K562 (cell line): ENCODE measurements at regions not wholly inside any gene's neighbourhood (a gene's known extent, or its start where the extent isn't known, plus 50 kb on each side); places are given as distances from the start of the nearest gene placed in this dataset.

Source experiments
- ATAC-seq: fragments of 200-7000 bp; cut with Tn5 transposase; 3 replicates; pipeline ENCODE4 v1.9.1; 2020; ENCODE audit warnings: moderate library complexity
- BruUV-seq: library from RNA; stranded (reverse); fragments of 400-500 nt; replicated peaks from 2 replicates; lab custom pipeline; 2021; lab: Mats Ljungman, UMichigan
- CTCF ChIA-PET: fragments of 300-600 bp; formaldehyde crosslinking; extraction: SDS; loops from one replicate; lab custom pipeline; 2021; ENCODE audit warnings: low intra/inter-chr PET ratio; lab: Yijun Ruan, JAX
- POLR2A ChIA-PET: fragments of 300-600, 350-650 bp; sonication (Branson Sonifier 250); formaldehyde crosslinking; extraction: SDS; loops from one replicate; lab custom pipeline; 2021; ENCODE audit warnings: antibody characterized with exemption, inconsistent platforms; lab: Yijun Ruan, JAX
- DNase-seq, 4 experiments: peaks; one replicate each; pipeline versions ENCODE4 v3.0.0 to v3.0.0-alpha.2; 2011 to 2018; ENCODE audit warnings: low spot score in 3 of 4, mixed read lengths in 3 of 4; ENCODE audit errors: extremely low read depth in 1 of 4
- FAIRE-seq: peaks from 2 replicates; lab custom pipeline; 2011; peaks lifted over from hg19 to GRCh38; lab: Jason Lieb, UNC
- H2AFZ ChIP-seq: 2 replicates; pipeline ENCODE4 v1.6.0; 2011; ENCODE audit warnings: low read depth, low read length, control low read depth, inconsistent platforms
- H3K27ac ChIP-seq: fragments of 200-600 bp; 3 replicates; pipeline ENCODE4 v1.8.0; 2011; ENCODE audit warnings: low read depth, mild to moderate bottlenecking, control low read depth, inconsistent platforms, low read length, moderate library complexity, mixed read lengths; ENCODE audit errors: extremely low read depth
- H3K27me3 ChIP-seq, 2 experiments: fragments of 300-600 bp in 1 of 2; 2 replicates in 1 of 2; 3 replicates in 1 of 2; pipeline versions ENCODE4 v1.6.0 to v1.8.0; 2011; ENCODE audit warnings: inconsistent platforms in 2 of 2, low read length in 2 of 2, mild to moderate bottlenecking in 1 of 2, mixed read lengths in 1 of 2, moderate library complexity in 1 of 2; ENCODE audit not compliant: control insufficient read depth in 2 of 2, insufficient read depth in 2 of 2
- H3K36me3 ChIP-seq: fragments of 300-600 bp; 3 replicates; pipeline ENCODE4 v1.8.0; 2011; ENCODE audit warnings: mild to moderate bottlenecking, low read length, inconsistent platforms; ENCODE audit not compliant: control insufficient read depth, insufficient read depth
- H3K4me1 ChIP-seq, 2 experiments: fragments of 200-600 bp in 1 of 2; replicated peaks in 1 of 2; 2 replicates in 1 of 2; 3 replicates in 1 of 2; pipeline versions ENCODE4 v1.5.1 to v1.8.0; 2011; ENCODE audit warnings: inconsistent platforms in 2 of 2, low read length in 2 of 2, mild to moderate bottlenecking in 1 of 2, mixed read lengths in 1 of 2, moderate library complexity in 1 of 2; ENCODE audit not compliant: control insufficient read depth in 2 of 2, insufficient read depth in 2 of 2
- H3K4me2 ChIP-seq: 2 replicates; pipeline ENCODE4 v1.6.1; 2011; ENCODE audit warnings: low read length, control low read depth, inconsistent platforms, mixed read lengths; ENCODE audit not compliant: insufficient read depth
- H3K4me3 ChIP-seq: fragments of 200-600 bp; sonication (generic), shearing (Covaris generic); 2 replicates; pipeline ENCODE4 v1.5.1; 2016; ENCODE audit warnings: control low read depth, inconsistent platforms
- H3K79me2 ChIP-seq: fragments of 200-600 bp; 3 replicates; pipeline ENCODE4 v1.8.0; 2011; ENCODE audit warnings: low read length, inconsistent platforms; ENCODE audit not compliant: control insufficient read depth, insufficient read depth
- H3K9ac ChIP-seq, 2 experiments: 2 replicates each; pipeline versions ENCODE4 v1.6.0 to v1.6.1; 2011; ENCODE audit warnings: low read depth in 2 of 2, low read length in 2 of 2, control low read depth in 1 of 2, inconsistent platforms in 1 of 2, mild to moderate bottlenecking in 1 of 2, mixed read lengths in 1 of 2; ENCODE audit not compliant: insufficient read depth in 1 of 2
- H3K9me1 ChIP-seq: one replicate; pipeline ENCODE4 v1.6.0; 2011; ENCODE audit warnings: inconsistent platforms, mild to moderate bottlenecking, low read length, moderate library complexity; ENCODE audit not compliant: control insufficient read depth, insufficient read depth
- H3K9me3 ChIP-seq: replicated peaks from 2 replicates; pipeline ENCODE4 v1.5.1; 2011; ENCODE audit warnings: low read depth, low read length, inconsistent platforms; ENCODE audit not compliant: control insufficient read depth, insufficient read depth
- H4K20me1 ChIP-seq: replicated peaks from 2 replicates; pipeline ENCODE4 v1.6.1; 2011; ENCODE audit warnings: low read length, inconsistent platforms, mixed read lengths; ENCODE audit not compliant: control insufficient read depth, insufficient read depth
- ARHGAP35 ChIP-seq: fragments of 450-650 bp; IDR thresholded peaks from 2 replicates; pipeline ENCODE4 v1.6.1; 2018; ENCODE audit not compliant: partially characterized antibody
- ATF2 ChIP-seq: sonication (generic); formaldehyde crosslinking; IDR thresholded peaks from 2 replicates; pipeline ENCODE4 v1.8.1; 2022; ENCODE audit warnings: missing genetic modification reagents
- NR1H2 ChIP-seq: sonication (generic); formaldehyde crosslinking; IDR thresholded peaks from 2 replicates; pipeline ENCODE4 v1.4.0; 2020; ENCODE audit warnings: mild to moderate bottlenecking, missing genetic modification reagents
- POLR2AphosphoS2 ChIP-seq: IDR thresholded peaks from 2 replicates; pipeline ENCODE4 v1.6.1; 2012; ENCODE audit warnings: low read length, improper control_type of control experiment
- SNRNP70 ChIP-seq: fragments of 200-400 bp; formaldehyde crosslinking; optimal IDR thresholded peaks from 2 replicates; pipeline ENCODE3; 2017; ENCODE audit warnings: low read depth, low read length
- ZC3H8 ChIP-seq: fragments of 450-650 bp; IDR thresholded peaks from 2 replicates; pipeline ENCODE4 v1.6.1; 2017
- ZKSCAN8 ChIP-seq: fragments of 200-800 bp; sonication (Bioruptor generic); IDR thresholded peaks from 2 replicates; pipeline ENCODE4 v1.6.1; 2016; ENCODE audit warnings: missing genetic modification characterization, missing compliant biosample characterization
- in situ Hi-C: fragments of 300-500 bp; cut with MboI; formaldehyde crosslinking; loops from 4 replicates; pipeline ENCODE4 v1.15.0; 2018; ENCODE audit warnings: inconsistent platforms, mixed read lengths
- intact Hi-C: fragments of 100-400 bp; cut with micrococcal nuclease; formaldehyde crosslinking; loops from 2 replicates; pipeline ENCODE4 v1.14.2; 2022
- TF ChIP-seq, protein P1 (sequence below): sonication (generic); formaldehyde crosslinking; IDR thresholded peaks from 2 replicates; pipeline ENCODE4 v1.8.1; 2023; ENCODE audit warnings: mild to moderate bottlenecking, missing genetic modification reagents

- no peaks in the 10 kb centered on the region for H3K27me3 ChIP-seq
- H3K27ac ChIP-seq, result no peak overlapping the region
- ChIA-PET POLR2A (no interaction called here), CTCF (no interaction called here)
- in situ Hi-C loops (no loop called here), intact Hi-C loops (no loop called here)
- FAIRE-seq (no peak), ATAC-seq (no peak), DNase-seq (no peak)
- no peaks in the 10 kb centered on the region for H4K20me1 ChIP-seq
- H3K36me3 ChIP-seq, result no peaks in the 10 kb centered on the region
- no peaks in the 10 kb centered on the region for H3K79me2 ChIP-seq
- H2AFZ ChIP-seq, result no peak overlapping the region
- no peak overlapping the region for H3K4me3 ChIP-seq
- no peaks in the 10 kb centered on the region for H3K9me1 ChIP-seq
- H3K4me1 ChIP-seq, result no peaks in the 10 kb centered on the region
- no peaks in the 10 kb centered on the region for H3K9me3 ChIP-seq
- no peak overlapping the region for H3K4me2 ChIP-seq
- no peak for TF ChIP-seq SNRNP70
- TF ChIP-seq ARHGAP35, result no peak
- no peak for TF ChIP-seq POLR2AphosphoS2
- no peak for TF ChIP-seq ATF2 (CRISPR knock-in tag)
- no peak for TF ChIP-seq ZC3H8
- no peak for TF ChIP-seq NR1H2 (CRISPR knock-in tag)
- TF ChIP-seq, protein P1, sequence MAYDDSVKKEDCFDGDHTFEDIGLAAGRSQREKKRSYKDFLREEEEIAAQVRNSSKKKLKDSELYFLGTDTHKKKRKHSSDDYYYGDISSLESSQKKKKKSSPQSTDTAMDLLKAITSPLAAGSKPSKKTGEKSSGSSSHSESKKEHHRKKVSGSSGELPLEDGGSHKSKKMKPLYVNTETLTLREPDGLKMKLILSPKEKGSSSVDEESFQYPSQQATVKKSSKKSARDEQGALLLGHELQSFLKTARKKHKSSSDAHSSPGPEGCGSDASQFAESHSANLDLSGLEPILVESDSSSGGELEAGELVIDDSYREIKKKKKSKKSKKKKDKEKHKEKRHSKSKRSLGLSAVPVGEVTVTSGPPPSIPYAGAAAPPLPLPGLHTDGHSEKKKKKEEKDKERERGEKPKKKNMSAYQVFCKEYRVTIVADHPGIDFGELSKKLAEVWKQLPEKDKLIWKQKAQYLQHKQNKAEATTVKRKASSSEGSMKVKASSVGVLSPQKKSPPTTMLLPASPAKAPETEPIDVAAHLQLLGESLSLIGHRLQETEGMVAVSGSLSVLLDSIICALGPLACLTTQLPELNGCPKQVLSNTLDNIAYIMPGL (CRISPR knock-in tag), result no peak
- no peak for TF ChIP-seq ZKSCAN8 (CRISPR knock-in tag)
- TF ChIP-seq, all 486 proteins: peak for 0
- BruUV-seq, result no TSS peak
- no peak overlapping the region for H3K9ac ChIP-seq
Observed at GRCh38 chr12:72815421-72815820, 543.3 kb downstream of the TRHDE start.
